CD4-positive, CD25-positive, alpha-beta regulatory T cell (primary cell): ENCODE measurements at regions not wholly inside any gene's neighbourhood (a gene's known extent, or its start where the extent isn't known, plus 50 kb on each side); places are given as distances from the start of the nearest gene placed in this dataset.

Source experiments
- ATAC-seq, 2 donors: fragments of 150-1000 bp; cut with Tn5 transposase; one replicate each; pipeline ENCODE4 v1.10.0; 2021; ENCODE audit warnings: low read depth in 2 of 2, moderate number of reproducible peaks in 2 of 2, moderate library complexity in 1 of 2
- DNase-seq, 3 donors: peaks; one replicate each; pipeline versions ENCODE4 v3.0.0 to v3.0.0-alpha.2; 2012 to 2022; ENCODE audit warnings: mixed read lengths in 1 of 3
- H3K27ac ChIP-seq: one replicate; pipeline ENCODE4 v1.7.0; 2013; ENCODE audit warnings: mild to moderate bottlenecking, low read length; ENCODE audit not compliant: insufficient read depth, poor library complexity, severe bottlenecking
- H3K27me3 ChIP-seq: one replicate; pipeline ENCODE4 v1.7.0; 2013; ENCODE audit warnings: low read length; ENCODE audit not compliant: control insufficient read depth, insufficient read depth
- H3K36me3 ChIP-seq: one replicate; pipeline ENCODE4 v1.7.0; 2013; ENCODE audit warnings: mild to moderate bottlenecking, low read length, moderate library complexity; ENCODE audit not compliant: control insufficient read depth, insufficient read depth
- H3K4me1 ChIP-seq: 2 replicates; pipeline ENCODE4 v1.7.0; 2013; ENCODE audit warnings: mild to moderate bottlenecking, low read length; ENCODE audit not compliant: insufficient read depth, control insufficient read depth, poor library complexity, severe bottlenecking
- H3K4me3 ChIP-seq: one replicate; pipeline ENCODE4 v1.7.0; 2013; ENCODE audit warnings: low read depth, mild to moderate bottlenecking, low read length, moderate library complexity
- H3K9me3 ChIP-seq, 2 experiments: 1 replicate in 1 of 2; 2 replicates in 1 of 2; pipeline ENCODE4 v1.7.0; 2013; ENCODE audit warnings: low read length in 2 of 2, mild to moderate bottlenecking in 1 of 2, moderate library complexity in 1 of 2; ENCODE audit not compliant: control insufficient read depth in 2 of 2
- H3K27ac Mint-ChIP-seq, 3 donors: one replicate each; pipeline ENCODE4 v1.8.0; 2020 to 2022; ENCODE audit warnings: mild to moderate bottlenecking in 3 of 3, mixed read lengths in 3 of 3, moderate library complexity in 2 of 3
- H3K27me3 Mint-ChIP-seq: one replicate; pipeline ENCODE4 v1.8.0; 2022; ENCODE audit warnings: mild to moderate bottlenecking, mixed read lengths
- H3K36me3 Mint-ChIP-seq: one replicate; pipeline ENCODE4 v1.8.0; 2020; ENCODE audit warnings: mixed read lengths
- H3K4me1 Mint-ChIP-seq, 4 donors: one replicate each; pipeline ENCODE4 v1.8.0; 2020 to 2022; ENCODE audit warnings: mixed read lengths in 4 of 4, mild to moderate bottlenecking in 1 of 4
- H3K4me3 Mint-ChIP-seq, 4 donors: one replicate each; pipeline ENCODE4 v1.8.0; 2020 to 2022; ENCODE audit warnings: mild to moderate bottlenecking in 4 of 4, mixed read lengths in 4 of 4, moderate library complexity in 3 of 4
- H3K9me3 Mint-ChIP-seq, 7 donors: one replicate each; pipeline ENCODE4 v1.8.0; 2020 to 2022; ENCODE audit warnings: mixed read lengths in 7 of 7, mild to moderate bottlenecking in 3 of 7, moderate library complexity in 2 of 7

GRCh38 chr1:102365071-102365470 is 368.3 kb upstream of the OLFM3 start:
- Histone ChIP-seq H3K4me1 (no peaks in the 10 kb centered on the region), H3K9me3 (no peaks in the 10 kb centered on the region), H3K4me3 (no peak overlapping the region), H3K27ac (no peak overlapping the region), H3K36me3 (no peaks in the 10 kb centered on the region), H3K27me3 (no peaks in the 10 kb centered on the region)
- Mint-ChIP-seq H3K36me3 (no peaks in the 10 kb centered on the region), H3K4me1 (no peaks in the 10 kb centered on the region), H3K4me3 (no peak overlapping the region), H3K27ac (no peak overlapping the region), H3K9me3 (peaks cover 2 to 19% (median 3%) of the 10 kb centered on the region in 7 donors), H3K27me3 (no peaks in the 10 kb centered on the region)
- DNase-seq, result no peak
- no peak for ATAC-seq

- H3K4me1 Mint-ChIP-seq, result no peaks in the 10 kb centered on the region
- ATAC-seq, result no peak
- Histone ChIP-seq H3K4me3 (no peak overlapping the region), H3K9me3 (no peaks in the 10 kb centered on the region), H3K36me3 (no peaks in the 10 kb centered on the region), H3K4me1 (no peaks in the 10 kb centered on the region), H3K27me3 (no peaks in the 10 kb centered on the region), H3K27ac (no peak overlapping the region)
- H3K9me3 Mint-ChIP-seq, result peaks cover 0 to 5% (median 2%) of the 10 kb centered on the region in 7 donors
- no peaks in the 10 kb centered on the region for H3K36me3 Mint-ChIP-seq
- no peak for DNase-seq
- H3K27ac Mint-ChIP-seq, result no peak overlapping the region
- no peaks in the 10 kb centered on the region for H3K27me3 Mint-ChIP-seq
- H3K4me3 Mint-ChIP-seq, result no peak overlapping the region
Observed at GRCh38 chr1:102336602-102337001, 339.9 kb upstream of the OLFM3 start.

GRCh38 chr1:102318104-102318806 is 321.5 kb upstream of the OLFM3 start:
- no peaks in the 10 kb centered on the region for H3K27me3 Mint-ChIP-seq
- H3K27ac Mint-ChIP-seq, result no peak overlapping the region
- H3K9me3 Mint-ChIP-seq, result peaks cover 0 to 9% (median 3%) of the 10 kb centered on the region in 7 donors
- Histone ChIP-seq H3K4me1 (no peaks in the 10 kb centered on the region), H3K9me3 (peaks cover 0 to 5% of the 10 kb centered on the region in 2 experiments), H3K27ac (no peak overlapping the region), H3K4me3 (no peak overlapping the region), H3K27me3 (no peaks in the 10 kb centered on the region), H3K36me3 (no peaks in the 10 kb centered on the region)
- no peaks in the 10 kb centered on the region for H3K4me1 Mint-ChIP-seq
- H3K4me3 Mint-ChIP-seq, result no peak overlapping the region
- ATAC-seq (no peak), DNase-seq (no peak)
- H3K36me3 Mint-ChIP-seq, result no peaks in the 10 kb centered on the region

GRCh38 chr1:102315096-102315495 is 318.4 kb upstream of the OLFM3 start:
- Histone ChIP-seq H3K27me3 (no peaks in the 10 kb centered on the region), H3K9me3 (peaks cover 0 to 5% of the 10 kb centered on the region in 2 experiments), H3K4me1 (no peaks in the 10 kb centered on the region), H3K27ac (no peak overlapping the region), H3K4me3 (no peak overlapping the region), H3K36me3 (no peaks in the 10 kb centered on the region)
- DNase-seq, result no peak
- H3K27ac Mint-ChIP-seq, result no peak overlapping the region
- H3K36me3 Mint-ChIP-seq, result no peaks in the 10 kb centered on the region
- no peak overlapping the region for H3K4me3 Mint-ChIP-seq
- H3K27me3 Mint-ChIP-seq, result no peaks in the 10 kb centered on the region
- H3K9me3 Mint-ChIP-seq, result peaks cover 0 to 12% (median 2%) of the 10 kb centered on the region in 7 donors
- no peak for ATAC-seq
- no peaks in the 10 kb centered on the region for H3K4me1 Mint-ChIP-seq

- H3K4me3 Mint-ChIP-seq, result no peak overlapping the region
- no peaks in the 10 kb centered on the region for H3K4me1 Mint-ChIP-seq
- no peak for DNase-seq
- ATAC-seq, result no peak
- H3K27me3 Mint-ChIP-seq, result no peaks in the 10 kb centered on the region
- peaks cover 0 to 5% of the 10 kb centered on the region in 2 experiments for H3K9me3 ChIP-seq
- H3K27ac ChIP-seq, result no peak overlapping the region
- no peaks in the 10 kb centered on the region for H3K27me3 ChIP-seq
- no peaks in the 10 kb centered on the region for H3K36me3 Mint-ChIP-seq
- peaks cover 0 to 25% (median 13%) of the 10 kb centered on the region in 7 donors for H3K9me3 Mint-ChIP-seq
- no peaks in the 10 kb centered on the region for H3K36me3 ChIP-seq
- no peaks in the 10 kb centered on the region for H3K4me1 ChIP-seq
- no peak overlapping the region for H3K27ac Mint-ChIP-seq
- no peak overlapping the region for H3K4me3 ChIP-seq
Observed at GRCh38 chr1:102296116-102296515, 299.4 kb upstream of the OLFM3 start.

GRCh38 chr1:102282955-102283354 is 286.2 kb upstream of the OLFM3 start:
- H3K9me3 ChIP-seq, result peaks cover 0 to 8% of the 10 kb centered on the region in 2 experiments
- Mint-ChIP-seq H3K27ac (no peak overlapping the region), H3K4me3 (no peak overlapping the region), H3K27me3 (no peaks in the 10 kb centered on the region), H3K36me3 (no peaks in the 10 kb centered on the region), H3K4me1 (no peaks in the 10 kb centered on the region), H3K9me3 (peaks cover 0 to 24% (median 8%) of the 10 kb centered on the region in 7 donors)
- DNase-seq, result no peak
- no peak overlapping the region for H3K27ac ChIP-seq
- H3K36me3 ChIP-seq, result no peaks in the 10 kb centered on the region
- H3K27me3 ChIP-seq, result no peaks in the 10 kb centered on the region
- no peaks in the 10 kb centered on the region for H3K4me1 ChIP-seq
- ATAC-seq, result no peak
- H3K4me3 ChIP-seq, result no peak overlapping the region

GRCh38 chr1:102262994-102263393 is 266.3 kb upstream of the OLFM3 start:
- H3K4me3 ChIP-seq, result no peak overlapping the region
- no peak overlapping the region for H3K27ac Mint-ChIP-seq

More at GRCh38 chr1:102262994-102263393, 266.3 kb upstream of the OLFM3 start:
- no peak overlapping the region for H3K4me3 Mint-ChIP-seq
- no peaks in the 10 kb centered on the region for H3K4me1 ChIP-seq
- no peak for ATAC-seq
- no peaks in the 10 kb centered on the region for H3K27me3 Mint-ChIP-seq
- H3K27me3 ChIP-seq, result no peaks in the 10 kb centered on the region
- no peak for DNase-seq
- no peak overlapping the region for H3K27ac ChIP-seq
- H3K36me3 ChIP-seq, result no peaks in the 10 kb centered on the region
- H3K9me3 Mint-ChIP-seq, result peaks cover 0 to 11% (median 2%) of the 10 kb centered on the region in 7 donors
- H3K36me3 Mint-ChIP-seq, result no peaks in the 10 kb centered on the region
- H3K4me1 Mint-ChIP-seq, result peaks cover 0 to 4% (median 0%) of the 10 kb centered on the region in 4 donors
- H3K9me3 ChIP-seq, result no peaks in the 10 kb centered on the region
